PFSK-1 (cell line): ENCODE measurements at regions not wholly inside any gene's neighbourhood (a gene's known extent, or its start where the extent isn't known, plus 50 kb on each side); places are given as distances from the start of the nearest gene placed in this dataset.

Experiments
- TAF1 ChIP-seq: IDR thresholded peaks from 2 replicates; pipeline ENCODE4 v1.6.1; 2012; ENCODE audit warnings: low read length, control low read depth, borderline replicate concordance; ENCODE audit not compliant: insufficient read depth
- TF ChIP-seq, protein P1 (sequence below), 2 experiments: IDR thresholded peaks; 2 replicates each; pipeline versions ENCODE4 v1.6.1 to v1.8.0; 2011 to 2012; ENCODE audit warnings: low read depth in 2 of 2, low read length in 2 of 2, control low read depth in 1 of 2, inconsistent platforms in 1 of 2, mild to moderate bottlenecking in 1 of 2, moderate library complexity in 1 of 2; ENCODE audit not compliant: insufficient read depth in 1 of 2

DNA sequence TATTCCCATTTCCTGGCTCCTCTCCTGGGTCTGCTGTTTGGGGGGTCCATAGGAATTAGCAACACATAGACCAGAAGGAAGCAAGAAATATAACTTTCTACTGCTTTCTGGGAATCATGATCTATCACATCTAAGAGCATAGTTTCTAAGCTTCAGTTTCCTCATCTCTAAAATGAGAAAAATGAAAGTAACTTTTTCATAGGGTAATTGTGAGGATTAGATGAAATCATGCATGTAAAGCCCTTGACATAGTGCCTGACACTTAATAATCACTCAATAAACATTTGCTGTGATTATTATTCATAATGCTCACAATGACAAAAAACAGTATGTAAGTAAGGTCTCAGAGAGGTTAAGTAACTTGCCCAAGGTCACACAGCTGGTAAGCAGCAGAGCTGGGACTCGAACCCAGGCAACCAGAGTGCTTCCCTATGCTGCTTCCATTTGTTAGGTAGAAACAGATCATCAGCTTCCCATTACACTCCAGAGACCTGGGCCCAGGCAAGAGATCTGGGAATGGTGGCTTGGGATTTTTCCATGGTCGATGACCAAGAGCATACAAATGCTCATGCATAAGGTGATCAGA, 86.6 kb upstream of the MAFB start:
- TF ChIP-seq TAF1: no peak
- TF ChIP-seq, protein P1, sequence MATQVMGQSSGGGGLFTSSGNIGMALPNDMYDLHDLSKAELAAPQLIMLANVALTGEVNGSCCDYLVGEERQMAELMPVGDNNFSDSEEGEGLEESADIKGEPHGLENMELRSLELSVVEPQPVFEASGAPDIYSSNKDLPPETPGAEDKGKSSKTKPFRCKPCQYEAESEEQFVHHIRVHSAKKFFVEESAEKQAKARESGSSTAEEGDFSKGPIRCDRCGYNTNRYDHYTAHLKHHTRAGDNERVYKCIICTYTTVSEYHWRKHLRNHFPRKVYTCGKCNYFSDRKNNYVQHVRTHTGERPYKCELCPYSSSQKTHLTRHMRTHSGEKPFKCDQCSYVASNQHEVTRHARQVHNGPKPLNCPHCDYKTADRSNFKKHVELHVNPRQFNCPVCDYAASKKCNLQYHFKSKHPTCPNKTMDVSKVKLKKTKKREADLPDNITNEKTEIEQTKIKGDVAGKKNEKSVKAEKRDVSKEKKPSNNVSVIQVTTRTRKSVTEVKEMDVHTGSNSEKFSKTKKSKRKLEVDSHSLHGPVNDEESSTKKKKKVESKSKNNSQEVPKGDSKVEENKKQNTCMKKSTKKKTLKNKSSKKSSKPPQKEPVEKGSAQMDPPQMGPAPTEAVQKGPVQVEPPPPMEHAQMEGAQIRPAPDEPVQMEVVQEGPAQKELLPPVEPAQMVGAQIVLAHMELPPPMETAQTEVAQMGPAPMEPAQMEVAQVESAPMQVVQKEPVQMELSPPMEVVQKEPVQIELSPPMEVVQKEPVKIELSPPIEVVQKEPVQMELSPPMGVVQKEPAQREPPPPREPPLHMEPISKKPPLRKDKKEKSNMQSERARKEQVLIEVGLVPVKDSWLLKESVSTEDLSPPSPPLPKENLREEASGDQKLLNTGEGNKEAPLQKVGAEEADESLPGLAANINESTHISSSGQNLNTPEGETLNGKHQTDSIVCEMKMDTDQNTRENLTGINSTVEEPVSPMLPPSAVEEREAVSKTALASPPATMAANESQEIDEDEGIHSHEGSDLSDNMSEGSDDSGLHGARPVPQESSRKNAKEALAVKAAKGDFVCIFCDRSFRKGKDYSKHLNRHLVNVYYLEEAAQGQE (IDR thresholded peaks at IDR 0.05; ENCODE audit: insufficient read depth in 1 of 2, low read depth in 2 of 2, low read length in 2 of 2): no peak
